GM18909 (cell line): ENCODE measurements at regions not wholly inside any gene's neighbourhood (a gene's known extent, or its start where the extent isn't known, plus 50 kb on each side); places are given as distances from the start of the nearest gene placed in this dataset.

Experiments
- ATAC-seq: cut with Tn5 transposase; IDR thresholded peaks from one replicate; pipeline ENCODE4 v1.9.1; 2021; ENCODE audit warnings: mild to moderate bottlenecking; ENCODE audit not compliant: unreplicated experiment, poor library complexity

- ATAC-seq: no peak
Observed at GRCh38 chr22:47681411-47682165, 919.1 kb downstream of the TBC1D22A start.

- no peak for ATAC-seq
Observed at GRCh38 chr22:47678636-47679287, 916.3 kb downstream of the TBC1D22A start.

- no peak for ATAC-seq
Observed at GRCh38 chr22:47678048-47678447, 915.6 kb downstream of the TBC1D22A start.

GRCh38 chr22:47676685-47677084, 914.2 kb downstream of the TBC1D22A start:
- no peak for ATAC-seq

- no peak for ATAC-seq
Observed at GRCh38 chr22:47674600-47674999, 912.1 kb downstream of the TBC1D22A start.

GRCh38 chr22:47673557-47673956, 911.1 kb downstream of the TBC1D22A start:
- no peak for ATAC-seq

GRCh38 chr22:47672526-47672925, 910.1 kb downstream of the TBC1D22A start:
- no peak for ATAC-seq

- ATAC-seq: no peak
Observed at GRCh38 chr22:47665151-47665550, 902.7 kb downstream of the TBC1D22A start.

- ATAC-seq: no peak
Observed at GRCh38 chr22:47663615-47664605, 901.5 kb downstream of the TBC1D22A start.

GRCh38 chr22:47659467-47660223, 897.2 kb downstream of the TBC1D22A start:
- ATAC-seq: no peak

GRCh38 chr22:47658182-47658581, 895.7 kb downstream of the TBC1D22A start:
- no peak for ATAC-seq

- ATAC-seq: no peak
Observed at GRCh38 chr22:47657224-47657623, 894.8 kb downstream of the TBC1D22A start.

- no peak for ATAC-seq
Observed at GRCh38 chr22:47656806-47657205, 894.4 kb downstream of the TBC1D22A start.

GRCh38 chr22:47655930-47656329, 893.5 kb downstream of the TBC1D22A start:
- ATAC-seq: no peak

- no peak for ATAC-seq
Observed at GRCh38 chr22:47654922-47655491, 892.6 kb downstream of the TBC1D22A start.

- no peak for ATAC-seq
Observed at GRCh38 chr22:47653921-47654320, 891.5 kb downstream of the TBC1D22A start.

GRCh38 chr22:47651216-47651987, 889.0 kb downstream of the TBC1D22A start:
- no peak for ATAC-seq

- no peak for ATAC-seq
Observed at GRCh38 chr22:47647720-47648119, 885.3 kb downstream of the TBC1D22A start.

- ATAC-seq: no peak
Observed at GRCh38 chr22:47647181-47647580, 884.7 kb downstream of the TBC1D22A start.
